OCI-LY1 (cell line): ENCODE measurements at regions not wholly inside any gene's neighbourhood (a gene's known extent, or its start where the extent isn't known, plus 50 kb on each side); places are given as distances from the start of the nearest gene placed in this dataset.

ENCODE experiments used
- H2AFZ ChIP-seq: fragments of 200-600 bp; sonication (generic), shearing (Covaris generic); 2 replicates; pipeline ENCODE4 v1.6.0; 2014; ENCODE audit warnings: antibody characterized with exemption, mild to moderate bottlenecking, low read length
- H3F3A ChIP-seq: fragments of 200-600 bp; sonication (generic), shearing (Covaris generic); 2 replicates; pipeline ENCODE4 v1.6.0; 2014; ENCODE audit warnings: mild to moderate bottlenecking, antibody characterized with exemption, low read length, moderate library complexity; ENCODE audit not compliant: insufficient read depth
- H3K27ac ChIP-seq: fragments of 200-600 bp; sonication (generic); 2 replicates; pipeline ENCODE4 v1.5.1; 2014; ENCODE audit warnings: low read length, mixed run types, mild to moderate bottlenecking, low read depth; ENCODE audit not compliant: poor library complexity, severe bottlenecking
- H3K27me3 ChIP-seq: fragments of 200-600 bp; sonication (generic); 2 replicates; pipeline ENCODE4 v1.6.0; 2014; ENCODE audit warnings: antibody characterized with exemption, mild to moderate bottlenecking, low read length, moderate library complexity; ENCODE audit not compliant: insufficient read depth
- H3K36me3 ChIP-seq: fragments of 200-600 bp; sonication (generic); 2 replicates; pipeline ENCODE4 v1.6.1; 2014; ENCODE audit warnings: mild to moderate bottlenecking, antibody characterized with exemption, low read length, moderate library complexity, mixed read lengths; ENCODE audit not compliant: insufficient read depth
- H3K4me1 ChIP-seq: fragments of 200-600 bp; sonication (generic); 2 replicates; pipeline ENCODE4 v1.5.1; 2014; ENCODE audit warnings: mild to moderate bottlenecking, low read length, moderate library complexity; ENCODE audit not compliant: insufficient read depth, severe bottlenecking
- H3K4me2 ChIP-seq: fragments of 200-600 bp; sonication (generic), shearing (Covaris generic); 2 replicates; pipeline ENCODE4 v1.6.1; 2014; ENCODE audit warnings: low read length
- H3K4me3 ChIP-seq: fragments of 200-600 bp; sonication (generic); 2 replicates; pipeline ENCODE4 v1.5.1; 2014; ENCODE audit warnings: low read length, low read depth, mild to moderate bottlenecking, mixed read lengths; ENCODE audit not compliant: poor library complexity, severe bottlenecking
- H3K79me2 ChIP-seq: fragments of 200-600 bp; shearing (Covaris generic); 2 replicates; pipeline ENCODE4 v1.6.1; 2016; ENCODE audit warnings: mixed run types, low read length, mixed read lengths; ENCODE audit not compliant: insufficient read depth
- H3K9ac ChIP-seq: fragments of 200-600 bp; sonication (generic), shearing (Covaris generic); 2 replicates; pipeline ENCODE4 v1.6.1; 2014; ENCODE audit warnings: mild to moderate bottlenecking, low read length, mixed read lengths
- H3K9me2 ChIP-seq: fragments of 200-600 bp; sonication (generic), shearing (Covaris generic); 2 replicates; pipeline ENCODE4 v1.6.1; 2014; ENCODE audit warnings: low read depth, mild to moderate bottlenecking, low read length, mixed read lengths
- H3K9me3 ChIP-seq: fragments of 200-600 bp; shearing (Covaris generic); 2 replicates; pipeline ENCODE4 v1.6.1; 2014; ENCODE audit warnings: low read length, mixed read lengths
- H4K20me1 ChIP-seq: fragments of 200-600 bp; sonication (generic), shearing (Covaris generic); 2 replicates; pipeline ENCODE4 v1.6.0; 2016; ENCODE audit warnings: mild to moderate bottlenecking, low read length; ENCODE audit not compliant: insufficient read depth
- CTCF ChIP-seq: fragments of 200-600 bp; sonication (generic), shearing (Covaris generic); IDR thresholded peaks from 2 replicates; pipeline ENCODE4 v1.5.1; 2017; ENCODE audit warnings: mild to moderate bottlenecking, antibody characterized with exemption, low read length, moderate library complexity, mixed read lengths
- EZH2 ChIP-seq: fragments of 200-600 bp; sonication (generic), shearing (Covaris generic); IDR thresholded peaks from 2 replicates; pipeline ENCODE4 v1.8.0; 2017; ENCODE audit warnings: borderline replicate concordance, mixed run types, mild to moderate bottlenecking, antibody characterized with exemption, low read length, moderate library complexity, mixed read lengths

GRCh38 chr20:6434131-6434530, 311.3 kb upstream of the FERMT1 start:
- no peaks in the 10 kb centered on the region for H3K9me3 ChIP-seq

GRCh38 chr20:6430381-6430780, 307.6 kb upstream of the FERMT1 start:
- no peaks in the 10 kb centered on the region for H4K20me1 ChIP-seq
- no peaks in the 10 kb centered on the region for H3K36me3 ChIP-seq
- H2AFZ ChIP-seq = no peak overlapping the region
- no peaks in the 10 kb centered on the region; the same call in 1 of the 2 replicates for H3F3A ChIP-seq
- H3K9me2 ChIP-seq = no peaks in the 10 kb centered on the region
- H3K27me3 ChIP-seq = no peaks in the 10 kb centered on the region
- H3K79me2 ChIP-seq = no peaks in the 10 kb centered on the region
- no peak overlapping the region for H3K9ac ChIP-seq
- H3K9me3 ChIP-seq = no peaks in the 10 kb centered on the region
- H3K4me3 ChIP-seq = no peak overlapping the region
- no peaks in the 10 kb centered on the region for H3K4me1 ChIP-seq
- H3K27ac ChIP-seq = no peak overlapping the region
- H3K4me2 ChIP-seq = no peak overlapping the region
- TF ChIP-seq EZH2 (no peak), CTCF (no peak)

More at GRCh38 chr20:6434131-6434530, 311.3 kb upstream of the FERMT1 start:
- H3K27me3 ChIP-seq = no peaks in the 10 kb centered on the region
- TF ChIP-seq EZH2 (no peak), CTCF (no peak)
- no peak overlapping the region for H3K27ac ChIP-seq
- H3K4me2 ChIP-seq = no peak overlapping the region
- H2AFZ ChIP-seq = no peak overlapping the region
- H3K4me1 ChIP-seq = no peaks in the 10 kb centered on the region
- no peaks in the 10 kb centered on the region for H3K36me3 ChIP-seq
- no peaks in the 10 kb centered on the region; the same call in 1 of the 2 replicates for H3F3A ChIP-seq
- H3K79me2 ChIP-seq = no peaks in the 10 kb centered on the region
- no peaks in the 10 kb centered on the region for H3K9me2 ChIP-seq
- no peak overlapping the region for H3K9ac ChIP-seq
- H4K20me1 ChIP-seq = no peaks in the 10 kb centered on the region
- no peak overlapping the region for H3K4me3 ChIP-seq

GRCh38 chr20:6426287-6426891, 303.6 kb upstream of the FERMT1 start:
- H3K4me2 ChIP-seq = no peak overlapping the region
- no peaks in the 10 kb centered on the region for H3K36me3 ChIP-seq
- TF ChIP-seq EZH2 (no peak), CTCF (no peak)

More at GRCh38 chr20:6426287-6426891, 303.6 kb upstream of the FERMT1 start:
- no peaks in the 10 kb centered on the region for H3F3A ChIP-seq
- H3K27me3 ChIP-seq = no peaks in the 10 kb centered on the region
- no peak overlapping the region for H2AFZ ChIP-seq
- no peak overlapping the region for H3K9ac ChIP-seq
- H4K20me1 ChIP-seq = no peaks in the 10 kb centered on the region
- H3K4me3 ChIP-seq = no peak overlapping the region
- no peaks in the 10 kb centered on the region for H3K9me3 ChIP-seq
- H3K4me1 ChIP-seq = no peaks in the 10 kb centered on the region
- H3K27ac ChIP-seq = no peak overlapping the region
- no peaks in the 10 kb centered on the region for H3K9me2 ChIP-seq
- H3K79me2 ChIP-seq = no peaks in the 10 kb centered on the region
